ENCODE measurements at regions not wholly inside any gene's neighbourhood (a gene's known extent, or its start where the extent isn't known, plus 50 kb on each side); places are given as distances from the start of the nearest gene placed in this dataset.
"Not testable (repeated sequence)": the region's sequence is repeated elsewhere in the genome, so short reads cannot be mapped to it uniquely, and the experiment has no call there.

- H3K9ac ChIP-seq, result no peak overlapping the region
- no peak overlapping the region for H3K4me3 ChIP-seq (ENCODE audit: low read depth, low read length)
- no peaks in the 10 kb centered on the region for H3K9me3 ChIP-seq (ENCODE audit: control insufficient read depth, low read length)
- no peak overlapping the region for H3K27ac ChIP-seq
- no peaks in the 10 kb centered on the region for H3K27me3 ChIP-seq (ENCODE audit: control insufficient read depth, insufficient read depth, low read length)
- no peaks in the 10 kb centered on the region for H3K36me3 ChIP-seq (ENCODE audit: control insufficient read depth, insufficient read depth, low read length)
- H3K79me2 ChIP-seq, result no peaks in the 10 kb centered on the region
- no peak overlapping the region for H3K4me2 ChIP-seq (ENCODE audit: low read length)
- no peaks in the 10 kb centered on the region for H3K4me1 ChIP-seq
- TF ChIP-seq, protein P1, sequence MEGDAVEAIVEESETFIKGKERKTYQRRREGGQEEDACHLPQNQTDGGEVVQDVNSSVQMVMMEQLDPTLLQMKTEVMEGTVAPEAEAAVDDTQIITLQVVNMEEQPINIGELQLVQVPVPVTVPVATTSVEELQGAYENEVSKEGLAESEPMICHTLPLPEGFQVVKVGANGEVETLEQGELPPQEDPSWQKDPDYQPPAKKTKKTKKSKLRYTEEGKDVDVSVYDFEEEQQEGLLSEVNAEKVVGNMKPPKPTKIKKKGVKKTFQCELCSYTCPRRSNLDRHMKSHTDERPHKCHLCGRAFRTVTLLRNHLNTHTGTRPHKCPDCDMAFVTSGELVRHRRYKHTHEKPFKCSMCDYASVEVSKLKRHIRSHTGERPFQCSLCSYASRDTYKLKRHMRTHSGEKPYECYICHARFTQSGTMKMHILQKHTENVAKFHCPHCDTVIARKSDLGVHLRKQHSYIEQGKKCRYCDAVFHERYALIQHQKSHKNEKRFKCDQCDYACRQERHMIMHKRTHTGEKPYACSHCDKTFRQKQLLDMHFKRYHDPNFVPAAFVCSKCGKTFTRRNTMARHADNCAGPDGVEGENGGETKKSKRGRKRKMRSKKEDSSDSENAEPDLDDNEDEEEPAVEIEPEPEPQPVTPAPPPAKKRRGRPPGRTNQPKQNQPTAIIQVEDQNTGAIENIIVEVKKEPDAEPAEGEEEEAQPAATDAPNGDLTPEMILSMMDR (IDR thresholded peaks at IDR 0.05), result no peak
- H2AFZ ChIP-seq, result no peak overlapping the region
Measured at GRCh38 chr16:86854626-86855294, 276.4 kb downstream of the FOXL1 start.

DNA sequence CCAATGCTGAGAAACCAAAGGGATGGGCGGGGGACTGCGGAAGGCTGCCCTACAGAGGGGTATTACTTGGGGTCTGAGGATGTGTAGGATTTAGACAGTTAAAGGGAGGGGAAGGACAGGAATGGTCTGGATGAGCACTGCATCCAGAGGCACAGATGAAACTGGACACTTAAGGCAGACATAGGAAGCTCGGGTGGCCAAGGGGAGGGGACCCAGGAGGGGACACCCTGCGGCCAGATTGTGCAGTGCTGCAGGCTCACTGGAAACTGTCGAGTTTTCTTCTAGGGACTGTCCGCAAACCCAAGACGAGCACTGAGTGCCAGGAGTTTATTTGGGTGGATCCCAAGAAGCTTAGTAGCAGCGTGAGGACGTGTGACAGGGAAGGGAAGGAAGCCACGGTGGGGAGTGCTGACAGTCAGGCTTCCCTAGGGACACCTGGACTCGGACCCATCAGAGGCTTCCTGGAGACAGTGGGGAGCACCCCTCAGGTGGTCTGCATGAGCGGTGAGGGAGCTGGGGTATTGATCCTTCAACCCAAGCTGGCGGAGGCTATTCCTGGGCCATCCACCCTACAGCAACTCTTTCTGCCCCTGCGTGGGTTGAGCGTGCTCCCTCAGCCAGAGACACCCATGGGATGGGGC, 278.7 kb downstream of the FOXL1 start:
- TF ChIP-seq, protein P1 (IDR thresholded peaks at IDR 0.05), result no peak
- H3K79me2 ChIP-seq, result no peaks in the 10 kb centered on the region
- no peaks in the 10 kb centered on the region for H3K4me1 ChIP-seq
- H3K9me3 ChIP-seq (ENCODE audit: control insufficient read depth, low read length), result no peaks in the 10 kb centered on the region
- H3K9ac ChIP-seq, result no peak overlapping the region
- H3K36me3 ChIP-seq (ENCODE audit: control insufficient read depth, insufficient read depth, low read length), result no peaks in the 10 kb centered on the region
- H3K27me3 ChIP-seq (ENCODE audit: control insufficient read depth, insufficient read depth, low read length), result no peaks in the 10 kb centered on the region
- H3K4me2 ChIP-seq (ENCODE audit: low read length), result no peak overlapping the region
- no peak overlapping the region for H2AFZ ChIP-seq
- H3K27ac ChIP-seq, result no peak overlapping the region
- H3K4me3 ChIP-seq (ENCODE audit: low read depth, low read length), result no peak overlapping the region

DNA sequence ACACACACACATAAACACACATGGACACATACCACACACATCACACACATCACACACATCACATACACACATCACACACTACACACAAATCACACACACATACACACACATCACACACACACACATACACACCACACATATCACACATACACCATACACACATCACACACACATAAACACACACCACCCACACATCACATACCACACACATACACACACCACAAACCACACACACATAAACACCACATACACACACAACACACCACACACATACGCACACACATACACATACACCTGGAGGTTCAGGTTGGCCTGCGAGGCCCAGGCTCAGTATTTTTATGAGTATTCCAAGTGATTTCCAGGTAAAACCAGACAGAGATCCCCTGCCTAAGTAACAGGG, 279.5 kb downstream of the FOXL1 start:
- Histone ChIP-seq H3K9me3 (ENCODE audit: control insufficient read depth, low read length) (no peaks in the 10 kb centered on the region), H3K36me3 (ENCODE audit: control insufficient read depth, insufficient read depth, low read length) (no peaks in the 10 kb centered on the region), H3K79me2 (no peaks in the 10 kb centered on the region), H3K27ac (no peak overlapping the region), H3K9ac (no peak overlapping the region), H3K4me3 (ENCODE audit: low read depth, low read length) (no peak overlapping the region), H2AFZ (no peak overlapping the region), H3K4me1 (no peaks in the 10 kb centered on the region), H3K27me3 (ENCODE audit: control insufficient read depth, insufficient read depth, low read length) (no peaks in the 10 kb centered on the region), H3K4me2 (ENCODE audit: low read length) (no peak overlapping the region)
- TF ChIP-seq, protein P1 (IDR thresholded peaks at IDR 0.05), result no peak

DNA sequence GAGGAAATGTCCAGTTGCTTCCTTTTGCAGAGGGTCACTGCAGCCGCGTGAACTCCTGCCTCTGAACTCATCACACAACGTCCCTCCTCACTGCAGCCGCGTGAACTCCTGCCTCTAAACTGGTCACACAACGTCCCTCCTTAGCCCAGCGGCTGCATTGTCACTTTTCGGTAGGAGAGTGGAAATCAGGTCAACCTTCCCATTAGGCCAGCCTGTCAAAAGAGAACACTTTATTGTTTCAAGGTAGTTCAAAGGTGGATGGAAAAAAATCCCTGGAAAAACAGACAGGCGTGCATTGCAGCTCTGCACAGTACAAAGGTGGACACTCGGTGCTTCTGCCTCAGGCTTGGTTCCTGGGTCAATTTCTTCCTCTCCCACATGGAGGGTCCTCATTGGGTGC, 280.2 kb downstream of the FOXL1 start:
- Histone ChIP-seq H3K4me2 (ENCODE audit: low read length) (no peak overlapping the region), H2AFZ (no peak overlapping the region), H3K4me3 (ENCODE audit: low read depth, low read length) (no peak overlapping the region), H3K9ac (no peak overlapping the region), H3K27me3 (ENCODE audit: control insufficient read depth, insufficient read depth, low read length) (no peaks in the 10 kb centered on the region), H3K9me3 (ENCODE audit: control insufficient read depth, low read length) (no peaks in the 10 kb centered on the region), H3K4me1 (no peaks in the 10 kb centered on the region), H3K36me3 (ENCODE audit: control insufficient read depth, insufficient read depth, low read length) (no peaks in the 10 kb centered on the region), H3K27ac (no peak overlapping the region), H3K79me2 (no peaks in the 10 kb centered on the region)
- TF ChIP-seq, protein P1 (IDR thresholded peaks at IDR 0.05), result no peak

- H3K4me2 ChIP-seq (ENCODE audit: low read length); H3K9me3 ChIP-seq (ENCODE audit: control insufficient read depth, low read length); H3K79me2 ChIP-seq; H3K36me3 ChIP-seq (ENCODE audit: control insufficient read depth, insufficient read depth, low read length); H3K9ac ChIP-seq; H2AFZ ChIP-seq; H3K27me3 ChIP-seq (ENCODE audit: control insufficient read depth, insufficient read depth, low read length); H3K27ac ChIP-seq; H3K4me3 ChIP-seq (ENCODE audit: low read depth, low read length): not testable (repeated sequence)
- peaks cover 10% of the 10 kb centered on the region for H3K4me1 ChIP-seq
Measured at GRCh38 chr16:86861270-86861858, 283.0 kb downstream of the FOXL1 start.
